Sigmoid colon (tissue), 6 donors: ENCODE measurements at regions not wholly inside any gene's neighbourhood (a gene's known extent, or its start where the extent isn't known, plus 50 kb on each side); places are given as distances from the start of the nearest gene placed in this dataset.

Experiments
- DNase-seq: peaks from one replicate; pipeline ENCODE4 v3.0.0-alpha.2; 2019
- H3K27ac ChIP-seq, 4 donors: fragments of 200-600 bp; sonication (generic); one replicate each; pipeline ENCODE4 v1.5.1; 2016 to 2019; ENCODE audit warnings: mild to moderate bottlenecking in 1 of 4
- H3K27me3 ChIP-seq, 3 donors: fragments of 200-600 bp; sonication (generic); one replicate each; pipeline ENCODE4 v1.5.1; 2019; ENCODE audit warnings: mild to moderate bottlenecking in 1 of 3
- H3K36me3 ChIP-seq, 4 donors: fragments of 200-600 bp; sonication (generic); one replicate each; pipeline ENCODE4 v1.5.1; 2016 to 2019
- H3K4me1 ChIP-seq, 4 donors: fragments of 200-600 bp; sonication (generic); one replicate each; pipeline ENCODE4 v1.5.1; 2017 to 2019
- H3K4me3 ChIP-seq, 4 donors: fragments of 200-600 bp; sonication (generic); one replicate each; pipeline ENCODE4 v1.5.1; 2017 to 2019; ENCODE audit warnings: mild to moderate bottlenecking in 2 of 4, moderate library complexity in 1 of 4
- H3K9me3 ChIP-seq, 4 donors: fragments of 200-600 bp in 3 of 4; sonication (generic) in 3 of 4; one replicate each; pipeline versions ENCODE4 v1.5.1 to v1.6.1; 2013 to 2019
- EP300 ChIP-seq, 4 donors: sonication (generic); formaldehyde crosslinking; IDR thresholded peaks; one replicate each; pipeline ENCODE4 v1.6.1; 2017; ENCODE audit warnings: antibody characterized with exemption in 4 of 4
- POLR2A ChIP-seq, 2 donors: fragments of 450-650 bp; IDR thresholded peaks; one replicate each; pipeline ENCODE4 v1.6.1; 2016; ENCODE audit warnings: antibody characterized with exemption in 2 of 2, mild to moderate bottlenecking in 2 of 2, moderate library complexity in 2 of 2
- POLR2AphosphoS5 ChIP-seq, 4 donors: sonication (generic); formaldehyde crosslinking; IDR thresholded peaks; one replicate each; pipeline ENCODE4 v1.6.1; 2017; ENCODE audit warnings: antibody characterized with exemption in 4 of 4
- WGBS, 2 donors: extraction: QIAGEN DNeasy Blood & Tissue Kit; methylation state at CpG; one replicate each; pipeline ENCODE4 v1.1.7; 2013; 5-methylcytosine and 5-hydroxymethylcytosine counted together
- intact Hi-C: fragments of 100-400 bp; cut with DNase I; formaldehyde crosslinking; loops from one replicate; pipeline ENCODE4 v1.15.1; 2023
- TF ChIP-seq, protein P1 (sequence below), 4 experiments: fragments of 450-650 bp in 3 of 4; fragments of 200-600 bp in 1 of 4; IDR thresholded peaks; one replicate each; pipeline ENCODE4 v1.5.1; 2016 to 2019; ENCODE audit warnings: antibody characterized with exemption in 4 of 4, mild to moderate bottlenecking in 3 of 4, moderate library complexity in 2 of 4
- donor health status: healthy with polysubstance abuse.
- donor health status: healthy.

- 82 to 88% methylated on average over 6 of the region's 6 CpGs for WGBS, 2 donors
- no peak for DNase-seq
These were observed 302.8 kb downstream of the ABCC12 start for GRCh38 chr16:47852991-47853390.

GRCh38 chr16:47851146-47851545 lies 304.6 kb downstream of the ABCC12 start:
- TF ChIP-seq EP300 (IDR thresholded peaks at IDR 0.05) = no peak
- TF ChIP-seq POLR2A (IDR thresholded peaks at IDR 0.05) = no peak
- TF ChIP-seq, protein P1, sequence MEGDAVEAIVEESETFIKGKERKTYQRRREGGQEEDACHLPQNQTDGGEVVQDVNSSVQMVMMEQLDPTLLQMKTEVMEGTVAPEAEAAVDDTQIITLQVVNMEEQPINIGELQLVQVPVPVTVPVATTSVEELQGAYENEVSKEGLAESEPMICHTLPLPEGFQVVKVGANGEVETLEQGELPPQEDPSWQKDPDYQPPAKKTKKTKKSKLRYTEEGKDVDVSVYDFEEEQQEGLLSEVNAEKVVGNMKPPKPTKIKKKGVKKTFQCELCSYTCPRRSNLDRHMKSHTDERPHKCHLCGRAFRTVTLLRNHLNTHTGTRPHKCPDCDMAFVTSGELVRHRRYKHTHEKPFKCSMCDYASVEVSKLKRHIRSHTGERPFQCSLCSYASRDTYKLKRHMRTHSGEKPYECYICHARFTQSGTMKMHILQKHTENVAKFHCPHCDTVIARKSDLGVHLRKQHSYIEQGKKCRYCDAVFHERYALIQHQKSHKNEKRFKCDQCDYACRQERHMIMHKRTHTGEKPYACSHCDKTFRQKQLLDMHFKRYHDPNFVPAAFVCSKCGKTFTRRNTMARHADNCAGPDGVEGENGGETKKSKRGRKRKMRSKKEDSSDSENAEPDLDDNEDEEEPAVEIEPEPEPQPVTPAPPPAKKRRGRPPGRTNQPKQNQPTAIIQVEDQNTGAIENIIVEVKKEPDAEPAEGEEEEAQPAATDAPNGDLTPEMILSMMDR (IDR thresholded peaks at IDR 0.05) = no peak
- TF ChIP-seq POLR2AphosphoS5 (IDR thresholded peaks at IDR 0.05) = no peak
- Histone ChIP-seq H3K27ac (no peak overlapping the region), H3K36me3 (no peaks in the 10 kb centered on the region), H3K4me1 (no peaks in the 10 kb centered on the region), H3K9me3 (no peaks in the 10 kb centered on the region), H3K27me3 (no peaks in the 10 kb centered on the region), H3K4me3 (no peak overlapping the region)
- 57 to 65% methylated on average over 8 of the region's 8 CpGs for WGBS, 2 donors
- DNase-seq = no peak
- intact Hi-C loops = no loop called here

More at GRCh38 chr16:47852991-47853390, 302.8 kb downstream of the ABCC12 start:
- Histone ChIP-seq H3K4me3 (no peak overlapping the region), H3K27me3 (no peaks in the 10 kb centered on the region), H3K36me3 (no peaks in the 10 kb centered on the region), H3K4me1 (no peaks in the 10 kb centered on the region), H3K9me3 (no peaks in the 10 kb centered on the region), H3K27ac (no peak overlapping the region)
- TF ChIP-seq, protein P1 (IDR thresholded peaks at IDR 0.05) = no peak
- intact Hi-C loops = no loop called here

DNA sequence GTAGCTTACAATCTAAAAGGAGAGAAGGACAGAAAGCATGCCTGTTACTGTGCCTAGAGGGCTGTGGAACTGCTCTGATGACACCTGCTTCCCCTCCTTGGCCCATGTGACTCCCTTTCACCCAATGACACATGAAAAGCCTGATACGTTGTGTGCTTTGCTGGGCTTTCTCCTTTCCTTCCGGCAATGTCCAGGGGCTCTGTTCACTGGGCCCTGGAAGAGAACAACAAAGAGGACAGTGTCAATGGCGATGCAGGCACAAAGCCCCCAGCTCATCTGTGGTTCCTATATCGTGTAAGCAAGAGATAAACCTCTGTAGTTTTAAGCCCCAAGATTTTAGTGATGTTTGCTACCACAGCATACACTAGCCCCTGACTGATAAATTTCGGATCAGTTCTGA lies 306.1 kb downstream of the ABCC12 start:
- no peaks in the 10 kb centered on the region for H3K4me1 ChIP-seq
- H3K4me3 ChIP-seq = no peak overlapping the region
- no peaks in the 10 kb centered on the region for H3K9me3 ChIP-seq
- no peak overlapping the region for H3K27ac ChIP-seq
- intact Hi-C loops = no loop called here
- TF ChIP-seq POLR2A (IDR thresholded peaks at IDR 0.05) (no peak), POLR2AphosphoS5 (IDR thresholded peaks at IDR 0.05) (no peak)
- TF ChIP-seq, protein P1 (IDR thresholded peaks at IDR 0.05) = no peak
- no peaks in the 10 kb centered on the region for H3K27me3 ChIP-seq
- no peak for DNase-seq
- 76 to 83% methylated on average over 5 of the region's 5 CpGs for WGBS, 2 donors
- no peaks in the 10 kb centered on the region for H3K36me3 ChIP-seq

- Histone ChIP-seq H3K9me3 (no peaks in the 10 kb centered on the region), H3K4me3 (no peak overlapping the region), H3K4me1 (no peaks in the 10 kb centered on the region), H3K27me3 (no peaks in the 10 kb centered on the region), H3K27ac (no peak overlapping the region), H3K36me3 (no peaks in the 10 kb centered on the region)
- no peak for DNase-seq
- WGBS, 2 donors = 47 to 54% methylated on average over 5 of the region's 5 CpGs
- TF ChIP-seq EP300 (IDR thresholded peaks at IDR 0.05) (no peak), POLR2A (IDR thresholded peaks at IDR 0.05) (no peak), POLR2AphosphoS5 (IDR thresholded peaks at IDR 0.05) (no peak)
- TF ChIP-seq, protein P1 (IDR thresholded peaks at IDR 0.05) = no peak
- intact Hi-C loops = no loop called here
These were observed 307.2 kb downstream of the ABCC12 start for GRCh38 chr16:47848421-47849109.
